ENCODE measurements at regions not wholly inside any gene's neighbourhood (a gene's known extent, or its start where the extent isn't known, plus 50 kb on each side); places are given as distances from the start of the nearest gene placed in this dataset.
"Not testable (repeated sequence)": the region's sequence is repeated elsewhere in the genome, so short reads cannot be mapped to it uniquely, and the experiment has no call there.

DNA sequence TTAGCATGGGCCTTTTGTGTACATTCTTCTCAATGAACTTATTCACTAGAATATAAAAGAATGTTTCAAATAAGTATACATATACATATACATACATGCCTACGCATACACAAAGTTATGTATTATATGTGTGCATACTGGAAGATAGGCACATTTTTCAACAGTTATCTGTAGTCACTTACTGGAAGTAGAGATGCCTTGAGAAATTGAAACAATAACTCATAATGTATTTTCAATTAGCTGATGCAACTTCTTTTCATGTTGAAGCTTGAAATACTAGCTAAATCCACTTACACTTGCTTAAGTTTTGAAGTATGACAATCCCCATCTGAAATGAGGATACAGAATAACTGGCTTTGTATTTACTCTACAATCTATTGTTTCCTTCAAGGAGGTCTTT, 469.0 kb upstream of the PTGER4 start:
- no peak for DNase-seq

DNA sequence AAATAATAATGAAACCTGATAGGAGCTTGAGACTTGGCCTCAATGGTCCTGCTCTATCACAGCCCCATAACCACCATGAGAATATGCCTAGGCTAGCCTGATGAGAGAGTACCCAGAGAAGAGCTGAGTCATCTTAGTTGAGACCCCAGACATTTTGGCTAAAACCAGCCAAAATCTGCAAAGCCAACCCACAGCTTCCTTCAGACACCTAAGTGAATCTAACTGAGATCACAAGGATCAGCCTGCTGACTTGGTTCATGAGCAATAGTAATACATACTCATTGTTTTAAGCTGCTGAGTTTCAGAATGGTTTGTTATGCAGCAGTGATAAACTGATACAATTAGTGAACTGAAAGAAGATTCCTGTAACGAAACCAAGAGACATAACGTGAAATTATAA, 473.7 kb upstream of the PTGER4 start:
- DNase-seq, result no peak

DNA sequence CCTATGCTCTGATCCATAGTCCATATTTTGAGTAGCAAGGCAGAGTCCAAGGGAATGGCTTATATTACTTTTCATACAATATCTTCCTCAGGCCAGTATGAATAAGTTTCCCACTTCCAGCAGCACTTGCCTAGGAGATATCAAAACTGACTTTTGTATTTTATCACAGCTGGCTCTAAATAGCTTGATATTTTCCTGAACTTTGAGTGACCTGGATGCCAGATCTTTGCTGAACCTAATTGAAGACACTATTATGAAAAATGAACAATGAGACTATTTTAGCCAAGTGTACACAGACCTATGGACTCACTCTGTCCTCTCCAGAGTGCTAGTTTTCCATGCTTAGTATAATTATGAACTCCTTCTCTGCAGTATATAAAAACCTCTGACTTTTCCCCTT, 475.6 kb upstream of the PTGER4 start:
- no peak for DNase-seq

DNA sequence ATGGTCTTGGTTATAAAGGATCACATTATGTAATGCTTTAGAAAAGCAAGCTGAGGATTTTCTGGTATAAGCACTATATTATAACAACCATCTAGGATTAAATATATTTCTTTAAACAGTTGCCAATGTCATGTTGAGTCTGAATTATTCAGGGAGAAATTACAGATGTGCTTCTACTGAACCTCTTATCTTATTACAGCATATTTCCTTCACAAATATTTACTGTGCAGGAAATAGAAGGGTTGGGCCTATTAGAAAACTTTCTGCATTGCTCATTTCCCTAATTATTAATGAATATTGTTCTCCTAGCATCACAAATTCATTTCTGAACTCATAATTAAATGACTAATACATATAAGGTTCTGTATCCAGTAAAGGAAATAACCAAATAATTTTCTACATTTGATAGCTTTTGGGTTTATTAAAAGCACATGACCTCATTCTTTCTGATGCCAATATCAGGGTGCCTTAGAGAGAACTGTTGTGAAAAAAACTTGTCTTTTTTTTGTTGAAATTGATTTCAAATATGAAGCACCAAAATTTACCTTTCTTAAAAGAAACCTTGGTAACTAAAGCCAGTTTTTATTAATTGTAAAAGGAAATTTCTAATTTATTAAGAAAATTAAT, 476.8 kb upstream of the PTGER4 start:
- peak; percentile 17 for DNase-seq

DNA sequence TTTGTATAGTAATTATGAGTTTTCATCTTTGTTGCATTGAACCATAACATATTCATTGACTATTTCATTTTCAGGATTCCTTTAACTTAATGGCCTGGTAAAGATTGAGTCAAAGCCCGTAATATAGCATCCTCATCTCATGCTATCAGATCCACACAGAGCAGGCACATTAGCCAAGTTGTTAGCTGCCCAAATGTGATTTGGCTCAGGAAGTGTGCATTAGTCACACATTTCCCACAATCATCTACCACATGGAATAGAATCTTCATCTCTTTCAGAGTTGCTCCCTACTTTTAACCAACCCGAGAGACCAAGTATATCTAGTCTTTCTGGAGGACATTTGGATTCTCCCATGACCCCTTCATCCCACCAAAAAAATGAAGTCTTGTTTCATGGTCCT, 481.0 kb upstream of the PTGER4 start:
- no peak for DNase-seq

DNA sequence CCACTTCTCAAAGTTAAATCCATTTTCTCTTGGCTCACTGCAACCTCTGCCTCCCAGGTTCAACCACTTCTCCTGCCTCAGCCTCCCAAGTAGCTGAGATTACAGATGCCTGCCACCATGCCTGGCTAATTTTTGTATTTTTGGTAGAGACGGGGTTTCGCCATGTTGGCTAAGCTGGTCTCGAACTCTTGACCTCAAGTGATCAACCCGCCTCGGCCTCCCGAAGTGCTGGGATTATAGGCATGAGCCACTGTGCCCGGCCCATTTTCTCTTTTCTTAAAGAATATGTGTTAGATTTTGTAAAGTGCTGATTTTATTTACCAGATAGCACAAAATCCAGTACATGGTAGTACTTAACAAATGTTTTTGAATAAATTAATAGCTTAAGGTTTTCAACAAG, 484.1 kb upstream of the PTGER4 start:
- not testable (repeated sequence) for DNase-seq

DNA sequence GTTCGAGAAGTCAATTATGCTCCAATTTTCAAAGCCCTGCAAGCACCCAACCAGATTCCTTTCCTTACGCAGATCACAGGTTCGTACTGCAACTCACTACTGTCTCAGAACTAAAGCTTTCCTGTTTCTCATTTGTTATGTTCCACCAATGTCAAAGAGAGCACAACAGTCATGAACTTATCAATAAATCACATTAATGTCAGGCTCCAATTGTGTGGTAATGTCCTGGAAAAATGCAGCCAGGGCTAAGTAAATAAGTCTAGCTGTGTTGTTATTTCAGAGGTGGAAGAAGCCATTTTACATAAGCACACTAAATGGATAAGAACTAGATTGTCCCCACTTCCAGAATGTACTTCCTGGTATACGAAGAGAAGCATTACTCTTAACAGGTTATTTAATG, 488.6 kb upstream of the PTGER4 start:
- no peak for DNase-seq

DNA sequence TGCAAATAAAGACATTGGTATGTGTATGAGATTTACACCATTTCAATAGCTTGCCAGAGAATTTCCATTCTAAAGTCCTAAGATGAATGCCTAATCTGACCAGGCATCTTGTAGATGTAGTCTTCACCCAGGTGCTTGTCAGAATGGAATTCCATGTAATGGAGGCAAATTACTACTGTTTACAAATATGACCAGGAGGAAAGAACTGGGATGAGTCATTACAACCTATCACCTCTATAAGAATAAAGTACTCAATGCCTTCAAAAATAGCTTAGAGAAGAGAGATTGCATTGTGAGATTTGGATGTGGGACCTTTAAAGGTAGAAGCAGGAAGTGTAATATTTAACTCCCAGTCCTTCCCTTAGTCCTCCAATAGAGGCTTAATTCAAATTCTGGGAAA, 507.0 kb upstream of the PTGER4 start:
- DNase-seq, result no peak

DNA sequence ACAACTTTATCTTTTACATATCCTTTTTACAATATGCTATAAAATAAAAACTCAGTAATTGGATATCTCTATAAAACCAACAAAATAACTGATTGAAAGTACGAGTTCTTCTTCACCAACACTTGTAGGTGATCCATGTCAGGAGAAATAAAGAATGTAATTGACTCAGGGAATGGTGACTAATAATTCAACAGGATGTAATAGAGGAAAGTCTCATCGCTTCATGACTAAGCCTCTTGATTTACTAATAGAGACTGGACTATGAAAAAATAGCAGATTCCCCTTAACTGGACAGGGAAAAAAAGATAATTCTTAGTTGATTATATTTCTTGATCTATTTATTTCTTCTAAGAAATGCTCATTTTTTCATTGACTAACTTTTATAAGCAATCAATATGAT, 507.7 kb upstream of the PTGER4 start:
- no peak for DNase-seq

DNA sequence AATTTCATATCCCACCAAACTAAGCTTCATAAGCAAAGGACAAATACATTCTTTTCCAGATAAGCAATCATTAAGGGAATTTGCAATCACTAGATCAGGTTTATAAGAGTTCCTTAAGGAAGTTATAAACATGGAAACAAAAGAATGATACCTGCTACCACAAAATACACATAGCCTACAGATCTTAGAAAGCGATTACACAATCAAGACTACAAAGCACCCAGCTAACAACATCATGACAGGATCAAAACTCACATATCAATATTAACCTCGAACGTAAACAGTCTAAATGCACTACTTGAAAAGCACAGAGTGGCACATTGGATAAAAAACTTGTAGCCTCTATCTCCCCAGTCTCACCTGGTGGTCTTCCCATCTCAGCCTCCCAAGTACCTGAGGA, 512.4 kb upstream of the PTGER4 start:
- DNase-seq, result no peak

DNA sequence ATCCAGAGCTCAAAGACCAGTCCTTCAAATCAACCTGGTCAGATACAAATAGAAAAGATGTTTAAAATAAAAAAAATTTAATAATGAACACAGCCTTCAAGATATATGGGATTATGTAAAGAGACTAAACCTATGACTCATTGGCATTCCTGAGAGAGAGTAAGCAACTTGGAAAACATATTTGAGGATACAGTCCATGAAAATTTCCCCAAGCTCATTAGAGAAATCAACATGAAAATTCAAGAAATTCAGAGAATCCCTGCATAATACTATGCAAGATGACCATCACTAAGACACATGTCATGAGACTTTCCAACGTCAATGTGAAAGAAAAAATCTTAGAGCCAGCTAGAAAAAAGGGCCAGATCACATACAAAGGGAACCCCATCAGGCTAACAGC, 512.9 kb upstream of the PTGER4 start:
- no peak for DNase-seq

DNA sequence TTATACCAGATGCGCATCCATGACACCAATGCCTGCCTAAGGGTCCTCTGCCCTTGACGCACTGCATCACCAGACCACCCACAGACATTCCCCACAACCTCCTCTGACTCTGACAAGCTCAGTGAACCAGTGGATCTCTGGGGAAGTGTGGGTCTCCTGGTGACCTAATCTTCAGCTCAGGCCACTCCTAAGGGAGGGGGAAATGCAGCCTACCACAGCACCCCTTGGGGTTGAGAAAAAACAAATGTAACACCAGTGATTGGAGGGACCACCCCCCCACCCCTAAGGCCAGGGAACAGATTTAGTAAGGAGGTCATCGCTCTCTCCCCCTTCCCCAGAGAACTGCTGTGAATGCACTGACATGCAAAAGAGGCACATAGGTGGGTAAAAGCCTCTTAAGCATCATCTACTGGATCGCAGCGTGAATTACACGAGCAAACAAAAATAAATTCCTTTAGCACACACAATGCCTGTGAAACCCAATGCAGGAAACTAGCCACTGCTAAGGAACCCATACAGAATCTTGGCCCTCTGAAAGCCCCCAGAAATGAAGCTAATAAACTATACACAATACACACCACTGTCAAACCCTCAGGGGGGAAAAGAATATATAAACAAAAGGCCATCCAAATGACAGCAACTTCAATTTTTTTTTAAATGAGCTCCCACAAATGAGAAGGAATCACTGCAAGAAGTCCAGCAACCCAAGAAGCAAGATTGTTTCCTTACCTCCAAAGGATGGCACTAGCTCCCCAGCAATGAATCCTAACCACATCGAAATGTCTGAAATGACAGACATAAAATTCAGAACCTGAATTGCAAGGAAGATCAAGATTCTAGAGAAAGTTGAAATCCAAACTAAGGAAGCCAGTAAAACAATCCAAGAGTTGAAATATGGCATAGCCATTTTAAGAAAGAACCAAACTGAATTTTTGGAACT, 513.7 kb upstream of the PTGER4 start:
- no peak for DNase-seq

DNA sequence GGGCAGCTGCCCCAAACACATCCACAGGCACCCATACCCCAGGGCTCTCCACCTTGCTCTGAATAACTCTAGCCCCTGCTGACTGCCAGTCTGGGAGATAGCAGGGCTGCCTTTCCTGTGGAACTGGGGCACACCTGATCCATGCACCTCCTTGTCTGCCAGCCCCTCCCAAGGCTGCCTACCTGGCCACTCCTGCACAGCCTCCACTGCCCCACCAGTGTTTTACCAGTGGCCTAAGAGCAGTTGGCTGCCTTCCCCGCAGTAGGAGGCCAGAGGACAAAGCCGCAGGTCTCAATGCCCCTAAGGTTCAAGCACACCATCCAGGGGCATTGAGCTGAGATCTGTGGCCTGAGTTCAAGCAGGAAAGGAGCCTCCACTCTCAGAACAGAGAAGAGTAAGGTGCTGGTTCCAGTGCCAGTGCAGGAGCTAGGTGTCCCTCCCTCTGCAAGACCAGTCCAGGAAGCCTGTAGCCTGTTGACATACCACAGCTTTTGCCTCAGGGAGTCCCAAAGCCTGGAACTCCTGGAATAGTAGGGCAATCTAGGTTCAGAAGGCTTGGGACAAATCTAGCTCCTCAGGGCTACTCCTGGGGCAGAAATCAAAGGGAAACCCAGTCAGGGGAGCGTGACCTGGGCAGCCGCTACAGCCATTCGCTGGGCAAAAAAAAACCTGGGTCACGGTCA, 514.5 kb upstream of the PTGER4 start:
- DNase-seq, result no peak

DNA sequence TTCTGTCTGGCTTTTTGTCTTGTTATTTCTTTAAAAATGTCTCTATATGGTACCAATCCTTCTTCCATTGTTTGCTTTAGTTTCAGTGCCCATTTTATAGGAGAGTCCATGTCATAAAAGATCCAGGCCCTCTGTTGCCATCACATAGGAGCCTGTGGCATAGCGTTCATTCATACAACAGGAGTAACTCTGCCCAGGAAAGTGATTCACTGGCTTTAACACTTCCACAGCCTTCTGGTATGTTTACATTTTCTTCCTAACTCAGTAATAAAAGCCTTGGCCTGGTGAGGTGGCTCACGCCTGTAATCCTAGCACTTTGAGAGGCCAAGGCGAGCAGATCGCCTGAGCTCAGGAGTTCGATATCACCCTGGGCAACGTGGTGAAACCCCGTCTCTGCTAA, 519.3 kb upstream of the PTGER4 start:
- no peak for DNase-seq

DNA sequence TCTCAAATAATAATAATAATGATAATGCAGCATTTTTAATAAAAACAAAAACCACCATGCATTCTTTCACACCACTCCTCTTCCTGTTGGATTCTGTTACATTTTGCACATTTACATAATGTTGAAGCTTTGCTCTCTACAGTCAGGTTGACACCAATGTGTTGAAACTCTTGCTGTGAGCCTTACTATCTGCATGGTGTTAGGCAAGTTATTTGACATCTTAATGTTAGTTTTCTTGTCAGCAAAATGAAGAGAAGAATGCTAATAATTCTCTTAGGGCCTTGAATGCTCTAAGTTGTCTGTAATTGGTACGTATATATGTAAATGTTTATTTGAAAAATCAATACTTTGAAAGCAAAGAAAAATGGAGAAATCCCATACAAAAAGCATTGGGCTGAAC, 525.5 kb upstream of the PTGER4 start:
- DNase-seq, result no peak

DNA sequence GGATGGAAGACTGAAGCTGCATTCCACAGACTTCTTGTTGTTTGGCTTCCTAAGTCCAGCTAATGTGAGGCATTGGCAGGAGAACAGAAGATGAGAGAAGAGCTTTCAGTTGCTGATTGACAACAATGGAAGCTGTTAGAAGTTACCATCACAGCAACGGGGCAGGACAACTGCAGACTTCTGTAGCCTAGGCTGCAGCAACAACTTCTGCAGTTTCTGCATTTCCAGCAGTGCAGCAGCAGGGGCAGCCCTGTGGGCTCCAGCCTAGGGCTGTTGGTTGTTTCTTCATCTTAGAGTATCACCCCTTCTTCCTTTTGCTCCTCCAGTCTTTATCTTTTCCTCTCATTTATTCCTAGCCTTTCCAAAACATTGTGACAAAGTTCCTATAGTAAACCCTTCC, 528.8 kb upstream of the PTGER4 start:
- DNase-seq, result no peak

DNA sequence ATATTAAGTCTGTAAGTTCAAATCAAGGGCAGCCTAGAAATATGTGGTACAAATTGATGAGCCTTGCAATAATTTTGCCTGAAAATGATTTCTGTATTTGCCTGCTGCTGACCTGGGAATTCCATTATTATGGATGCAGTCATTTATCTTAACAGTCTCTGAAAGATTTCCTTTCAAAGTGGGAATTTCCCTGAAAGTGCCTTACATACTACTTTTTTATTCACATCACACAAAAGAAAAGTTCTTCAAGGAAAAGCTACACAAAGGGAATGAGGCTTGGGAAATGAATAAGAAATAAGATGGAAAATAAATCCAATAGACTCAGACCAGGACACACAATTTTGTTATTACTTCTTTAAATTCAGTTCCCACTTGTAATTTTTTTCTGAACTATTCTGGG, 537.8 kb upstream of the PTGER4 start:
- DNase-seq, result no peak

DNA sequence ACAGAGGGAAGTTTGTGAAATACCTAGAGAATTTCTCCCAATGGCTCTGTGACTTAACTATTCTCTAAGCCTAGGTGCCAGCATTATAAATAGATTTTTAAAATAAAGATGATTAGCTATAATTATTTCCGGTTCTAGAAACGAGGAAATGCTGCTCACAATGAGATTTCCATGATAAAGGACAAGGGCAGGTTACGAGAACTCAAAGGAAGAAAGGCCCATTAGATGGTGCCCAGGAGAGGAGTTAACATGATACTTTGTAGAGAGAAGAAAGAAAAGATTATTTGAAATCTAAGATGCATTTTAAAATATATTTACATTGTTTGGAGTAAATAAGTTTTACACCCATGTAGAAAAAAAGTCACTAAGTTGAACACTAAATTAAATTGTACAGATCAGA, 538.3 kb upstream of the PTGER4 start:
- DNase-seq, result no peak

DNA sequence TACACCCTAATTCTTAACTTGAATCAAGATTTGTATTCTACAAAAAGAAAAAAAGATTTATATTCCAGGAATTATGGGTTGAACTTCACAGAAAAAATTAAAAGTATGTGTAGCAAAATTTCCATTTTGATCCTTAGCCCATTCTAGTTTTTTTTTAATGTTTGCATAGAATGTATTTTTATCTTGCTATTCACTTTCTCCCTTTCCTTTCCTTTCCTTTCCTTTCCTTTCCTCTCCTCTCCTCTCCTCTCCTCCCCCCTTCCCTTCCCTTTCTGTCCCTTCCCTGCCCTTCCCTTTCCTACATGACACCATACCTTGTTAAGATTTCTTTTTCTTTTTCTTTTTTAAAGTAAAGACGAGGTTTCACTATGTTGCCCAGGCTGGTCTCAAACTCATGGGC, 542.5 kb upstream of the PTGER4 start:
- DNase-seq, result no peak

DNA sequence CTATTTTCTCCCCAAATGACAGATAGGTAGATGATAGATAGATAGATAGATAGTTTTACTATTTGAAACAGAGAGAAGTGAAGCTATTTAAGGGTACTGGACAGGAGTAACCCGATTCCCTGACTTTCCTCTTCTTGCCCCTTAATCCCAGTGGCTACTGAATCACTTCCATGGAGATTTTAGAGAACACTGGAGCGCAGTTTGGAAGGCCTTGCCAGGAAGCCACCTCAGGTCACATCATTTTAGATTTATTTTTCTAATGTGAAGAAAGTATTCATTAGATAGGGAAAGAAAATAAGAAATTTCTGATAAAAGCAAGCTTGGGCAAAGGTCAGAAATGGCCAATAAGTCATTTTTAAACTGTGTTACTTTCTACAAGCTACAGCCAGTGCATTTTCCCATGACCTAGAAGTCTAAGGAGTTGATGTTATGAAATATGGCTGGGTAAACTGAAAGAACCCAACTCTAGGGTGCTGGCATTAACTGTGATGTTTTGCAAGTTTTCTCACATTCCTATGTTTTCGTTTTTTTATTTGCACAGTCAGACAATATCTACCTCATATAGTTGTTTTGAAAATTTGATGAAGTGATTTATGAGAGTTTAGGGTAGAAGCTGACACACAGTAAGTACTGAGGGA, 544.7 kb upstream of the PTGER4 start:
- no peak for DNase-seq

DNA sequence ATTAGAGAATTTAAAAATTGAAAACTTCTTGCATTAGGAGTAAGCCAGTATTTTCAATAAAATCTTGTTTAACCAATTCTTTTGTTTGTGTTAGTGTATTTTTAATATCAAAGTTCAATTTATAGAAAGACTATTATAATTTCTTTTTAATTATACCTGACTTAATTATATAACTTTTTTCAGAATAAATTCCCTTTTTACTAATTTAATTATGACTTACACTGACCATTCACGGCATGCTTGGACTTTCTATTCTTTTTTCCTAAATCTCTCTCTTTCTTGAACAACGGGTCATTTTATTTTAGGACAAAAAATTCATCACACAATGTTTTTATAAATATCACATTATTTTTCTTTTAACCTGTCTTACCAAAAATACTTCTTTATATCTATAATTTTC, 555.3 kb upstream of the PTGER4 start:
- DNase-seq, result peak; percentile 2

DNA sequence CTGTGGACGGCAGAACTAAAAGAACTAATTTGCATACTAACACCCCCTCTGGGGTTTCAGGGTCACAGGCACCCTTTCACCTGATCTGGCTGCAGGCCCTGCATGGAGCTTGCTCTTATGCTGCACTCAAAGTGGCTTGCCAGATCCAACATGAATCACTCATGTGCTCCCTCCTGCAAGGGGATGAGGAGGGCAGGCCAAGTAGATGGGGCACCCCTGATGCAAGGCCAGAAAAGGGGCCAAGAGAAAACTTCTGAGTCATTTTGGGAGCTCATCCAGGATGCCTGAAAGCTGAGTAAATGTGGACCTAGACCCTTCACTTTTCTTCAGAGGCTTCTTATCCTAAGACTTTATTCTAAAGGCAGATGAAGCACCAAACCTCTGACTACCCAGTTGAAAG, 558.5 kb upstream of the PTGER4 start:
- no peak for DNase-seq

DNA sequence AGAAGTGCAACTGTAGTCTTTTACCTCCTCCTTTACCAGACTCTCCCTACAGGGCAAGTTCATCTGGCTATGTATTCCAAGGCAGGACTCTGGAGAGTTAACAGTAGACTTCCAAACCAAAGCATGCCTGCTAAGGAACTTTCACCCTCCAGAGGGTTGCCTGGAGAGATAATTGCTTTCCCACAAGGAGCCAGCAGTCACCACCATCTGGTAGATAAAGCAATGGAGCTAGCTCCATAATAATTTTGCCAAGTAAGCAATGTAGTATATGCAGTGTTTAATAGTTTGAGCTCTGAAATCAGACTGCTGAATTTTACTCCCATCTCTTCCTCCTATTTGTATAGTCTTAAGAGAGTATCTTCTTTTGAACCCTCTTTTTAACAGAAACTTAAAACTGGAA, 566.8 kb upstream of the PTGER4 start:
- no peak for DNase-seq

DNA sequence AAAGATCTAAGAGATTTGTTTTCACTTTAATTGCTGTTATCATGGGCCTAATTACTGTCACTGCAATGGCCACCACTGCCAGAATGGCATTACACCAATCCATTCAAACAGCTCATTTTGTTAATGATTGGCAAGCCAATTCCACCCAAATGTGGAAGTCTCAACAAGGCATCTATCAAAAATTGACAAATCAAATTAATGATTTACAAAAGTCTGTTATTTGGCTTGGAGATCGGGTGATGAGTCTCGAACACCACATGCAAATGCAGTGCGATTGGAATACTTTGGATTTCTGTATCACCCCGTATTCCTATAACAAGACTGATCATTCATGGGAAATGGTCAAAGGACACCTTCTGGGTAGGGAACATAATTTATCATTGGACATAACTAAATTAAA, 568.7 kb upstream of the PTGER4 start:
- DNase-seq, result not testable (repeated sequence)
